Epithelial cell of proximal tubule (primary cell): ENCODE measurements at regions not wholly inside any gene's neighbourhood (a gene's known extent, or its start where the extent isn't known, plus 50 kb on each side); places are given as distances from the start of the nearest gene placed in this dataset.
"Not testable (repeated sequence)": the region's sequence is repeated elsewhere in the genome, so short reads cannot be mapped to it uniquely, and the experiment has no call there.

Experiments used
- DNase-seq: peaks from one replicate; pipeline ENCODE4 v3.0.0-alpha.2; 2011; ENCODE audit warnings: low read depth
- H3K4me3 ChIP-seq: 2 replicates; pipeline ENCODE4 v1.5.1; 2011; ENCODE audit warnings: low read depth, mild to moderate bottlenecking, low read length
- TF ChIP-seq, protein P1 (sequence below): conservative IDR thresholded peaks from 2 replicates; pipeline ENCODE4 v1.5.1; 2012; ENCODE audit warnings: low read depth, mild to moderate bottlenecking, low read length

DNA sequence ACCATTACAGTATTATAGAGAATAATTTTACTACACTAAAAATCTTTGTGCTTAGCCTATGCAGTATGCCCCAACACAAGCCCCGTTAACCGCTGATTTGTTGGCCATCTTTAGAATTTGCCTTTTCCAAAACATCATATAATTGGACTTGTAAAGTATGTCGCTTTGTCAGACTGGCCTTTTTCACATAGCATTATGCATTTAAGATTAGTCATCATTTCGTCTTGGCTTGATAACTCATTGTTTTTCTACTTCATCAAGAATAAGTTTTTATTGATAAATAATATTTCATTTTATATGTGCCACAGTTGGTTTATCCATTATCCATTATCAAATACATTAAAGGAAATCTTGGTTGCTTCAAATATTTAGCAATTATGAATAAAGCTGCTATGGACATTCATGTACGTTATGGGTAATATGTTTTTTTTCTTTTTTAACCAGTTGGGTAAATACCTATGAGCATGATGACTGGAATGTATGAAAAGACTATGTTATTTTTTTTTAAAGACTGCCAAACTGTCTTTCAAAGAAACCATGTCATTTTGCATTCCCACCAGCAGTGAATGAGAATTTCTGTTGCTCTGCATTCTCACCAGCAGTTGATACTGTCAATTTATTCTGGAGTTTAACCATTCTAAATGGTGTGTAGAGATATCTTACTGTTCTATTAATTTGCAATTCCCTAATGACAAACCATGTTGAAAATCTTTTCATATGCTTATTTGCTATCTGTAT is 273.1 kb upstream of the KCND2 start:
- no peak for DNase-seq
- TF ChIP-seq, protein P1, sequence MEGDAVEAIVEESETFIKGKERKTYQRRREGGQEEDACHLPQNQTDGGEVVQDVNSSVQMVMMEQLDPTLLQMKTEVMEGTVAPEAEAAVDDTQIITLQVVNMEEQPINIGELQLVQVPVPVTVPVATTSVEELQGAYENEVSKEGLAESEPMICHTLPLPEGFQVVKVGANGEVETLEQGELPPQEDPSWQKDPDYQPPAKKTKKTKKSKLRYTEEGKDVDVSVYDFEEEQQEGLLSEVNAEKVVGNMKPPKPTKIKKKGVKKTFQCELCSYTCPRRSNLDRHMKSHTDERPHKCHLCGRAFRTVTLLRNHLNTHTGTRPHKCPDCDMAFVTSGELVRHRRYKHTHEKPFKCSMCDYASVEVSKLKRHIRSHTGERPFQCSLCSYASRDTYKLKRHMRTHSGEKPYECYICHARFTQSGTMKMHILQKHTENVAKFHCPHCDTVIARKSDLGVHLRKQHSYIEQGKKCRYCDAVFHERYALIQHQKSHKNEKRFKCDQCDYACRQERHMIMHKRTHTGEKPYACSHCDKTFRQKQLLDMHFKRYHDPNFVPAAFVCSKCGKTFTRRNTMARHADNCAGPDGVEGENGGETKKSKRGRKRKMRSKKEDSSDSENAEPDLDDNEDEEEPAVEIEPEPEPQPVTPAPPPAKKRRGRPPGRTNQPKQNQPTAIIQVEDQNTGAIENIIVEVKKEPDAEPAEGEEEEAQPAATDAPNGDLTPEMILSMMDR: no peak
- H3K4me3 ChIP-seq: no peak overlapping the region

DNA sequence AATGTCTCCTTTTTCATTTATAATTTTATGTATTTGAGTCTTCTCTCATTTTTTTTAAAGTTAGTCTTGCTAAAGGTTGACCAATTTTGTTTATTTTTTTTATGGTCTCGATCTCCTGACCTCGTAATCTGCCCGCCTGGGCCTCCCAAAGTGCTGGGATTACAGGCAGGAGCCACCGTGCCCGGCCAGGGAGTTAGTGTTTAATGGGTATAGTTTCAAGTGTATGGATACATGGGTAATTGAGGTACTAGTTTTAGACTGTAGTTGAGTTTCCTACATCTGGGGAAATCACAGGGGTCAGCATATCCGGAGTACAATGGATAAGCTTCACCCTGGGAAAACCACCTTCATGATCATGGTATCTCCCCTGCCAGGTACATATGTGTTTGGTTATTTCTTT is 267.3 kb upstream of the KCND2 start:
- DNase-seq: no peak
- TF ChIP-seq, protein P1: no peak

DNA sequence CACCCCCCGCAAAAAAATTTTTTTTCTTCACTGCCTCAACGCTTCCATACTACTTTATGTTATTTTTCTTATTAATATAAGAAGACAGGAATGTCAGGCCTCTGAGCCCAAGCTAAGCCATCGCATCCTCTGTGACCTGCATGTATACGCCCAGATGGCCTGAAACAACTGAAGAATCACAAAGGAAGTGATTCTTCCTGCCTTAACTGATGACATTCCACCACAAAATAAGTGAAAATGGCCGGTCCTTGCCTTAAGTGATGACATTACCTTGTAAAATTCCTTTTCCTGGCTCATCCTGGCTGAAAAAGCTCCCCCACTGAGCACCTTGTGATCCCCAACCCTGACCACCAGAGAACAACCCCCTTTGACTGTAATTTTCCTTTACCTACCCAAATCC is 258.7 kb upstream of the KCND2 start:
- DNase-seq, H3K4me3 ChIP-seq: not testable (repeated sequence)

More for the DNA sequence above, 267.3 kb upstream of the KCND2 start:
- no peak overlapping the region for H3K4me3 ChIP-seq

DNA sequence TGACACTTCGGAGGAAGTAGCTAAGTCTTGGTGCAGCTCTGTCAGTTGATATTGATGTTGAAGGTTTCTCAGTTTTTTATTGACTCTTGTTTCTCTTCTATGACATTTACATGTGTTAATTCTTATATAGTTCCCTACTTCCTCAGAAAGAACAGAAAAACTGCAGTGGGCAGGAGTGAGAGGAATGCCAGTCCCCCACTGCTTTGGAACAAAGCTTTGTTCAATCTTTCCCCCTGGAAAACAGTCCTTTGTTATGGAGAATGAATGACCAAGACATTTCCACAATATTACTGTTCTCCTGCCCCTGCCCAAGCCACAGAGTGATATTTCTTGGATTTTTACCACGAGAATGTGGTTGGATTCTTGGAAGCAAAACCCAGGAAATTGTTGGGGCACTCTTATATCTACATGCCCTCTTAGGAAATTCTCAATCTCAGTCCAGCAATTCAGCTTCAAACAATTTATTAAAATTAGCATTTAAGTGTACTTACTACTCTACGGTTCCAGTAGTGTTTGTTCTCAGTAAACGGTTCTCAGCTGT is 258.0 kb upstream of the KCND2 start:
- no peak overlapping the region for H3K4me3 ChIP-seq
- DNase-seq: no peak
- TF ChIP-seq, protein P1: no peak

DNA sequence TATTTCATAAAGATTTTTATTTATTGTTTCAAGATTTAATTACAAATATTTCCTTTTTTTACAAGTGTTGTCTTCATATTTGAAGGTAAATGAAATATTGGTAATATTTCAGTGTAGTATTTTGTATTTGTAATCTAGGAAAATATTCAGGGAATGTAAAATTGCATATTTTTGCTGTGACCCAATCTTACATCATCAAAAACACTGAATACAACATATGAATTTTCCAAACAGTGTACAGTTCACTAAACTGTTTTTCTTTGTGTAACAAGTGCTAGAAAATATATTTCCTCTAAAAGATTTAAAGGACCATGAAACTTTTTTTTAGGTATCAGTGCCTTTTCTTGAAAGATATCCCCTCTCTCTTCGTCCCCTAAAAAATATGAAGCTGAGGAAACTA is 251.9 kb upstream of the KCND2 start:
- DNase-seq: no peak
- TF ChIP-seq, protein P1: no peak

DNA sequence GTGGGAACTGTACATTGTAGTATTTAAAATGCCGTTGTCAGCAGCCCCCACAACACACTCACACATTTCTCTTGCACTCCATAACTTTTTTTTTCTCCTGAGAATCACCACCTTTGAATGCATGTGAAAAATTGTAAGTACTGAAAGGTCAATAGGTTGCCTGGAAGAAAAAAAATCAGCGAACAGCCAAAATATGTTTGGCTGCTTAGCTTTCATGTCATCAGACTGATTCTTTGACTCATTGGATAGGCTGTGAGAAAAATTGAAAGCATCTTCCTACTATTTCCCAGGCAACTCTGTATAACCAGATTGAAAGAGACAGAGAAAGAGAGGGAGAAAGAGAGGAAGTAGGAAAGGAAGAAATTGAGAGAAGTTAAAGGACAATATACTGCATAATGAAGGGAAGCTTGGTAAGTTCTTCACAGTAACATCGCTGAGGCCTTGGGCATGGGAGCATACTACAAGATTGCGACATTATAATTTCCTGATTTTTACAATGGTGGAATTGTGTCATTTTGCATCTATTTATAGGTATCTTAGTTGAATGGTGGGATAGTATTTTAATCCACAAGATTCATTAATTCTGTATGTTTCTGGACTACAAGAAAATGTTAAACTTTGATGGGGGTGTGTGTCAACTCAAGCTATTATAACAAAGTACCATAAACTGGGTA is 249.3 kb upstream of the KCND2 start:
- no peak overlapping the region for H3K4me3 ChIP-seq
- TF ChIP-seq, protein P1: no peak
- DNase-seq: no peak

More for the DNA sequence above, 251.9 kb upstream of the KCND2 start:
- no peak overlapping the region for H3K4me3 ChIP-seq

DNA sequence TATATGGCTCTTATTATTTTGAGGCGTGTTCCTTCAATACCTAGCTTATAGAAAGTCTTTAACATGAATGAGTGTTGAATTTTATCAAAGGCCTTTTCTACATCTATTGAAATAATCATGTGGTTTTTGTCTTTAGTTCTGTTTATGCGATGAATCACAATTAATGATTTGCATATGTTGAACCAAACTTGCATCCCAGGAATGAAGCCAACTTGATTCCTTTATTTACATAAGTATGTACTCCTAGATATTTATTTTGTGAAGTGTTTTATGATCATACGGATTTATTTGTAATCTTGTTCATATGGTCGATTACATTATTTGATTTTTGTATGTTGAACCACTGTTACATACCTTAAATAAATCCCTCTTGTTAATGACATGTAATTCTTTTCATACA is 244.3 kb upstream of the KCND2 start:
- H3K4me3 ChIP-seq: no peak overlapping the region
- TF ChIP-seq, protein P1: no peak
- DNase-seq: no peak
